ENCODE measurements at regions not wholly inside any gene's neighbourhood (a gene's known extent, or its start where the extent isn't known, plus 50 kb on each side); places are given as distances from the start of the nearest gene placed in this dataset.

- no peak for DNase-seq (ENCODE audit: low spot score)
- TF ChIP-seq CTCF (IDR thresholded peaks at IDR 0.05; ENCODE audit: extremely low read depth, missing control alignments), result no peak
These were observed 211.2 kb upstream of the CTAGE1 start for GRCh38 chr18:22628795-22629510.

DNA sequence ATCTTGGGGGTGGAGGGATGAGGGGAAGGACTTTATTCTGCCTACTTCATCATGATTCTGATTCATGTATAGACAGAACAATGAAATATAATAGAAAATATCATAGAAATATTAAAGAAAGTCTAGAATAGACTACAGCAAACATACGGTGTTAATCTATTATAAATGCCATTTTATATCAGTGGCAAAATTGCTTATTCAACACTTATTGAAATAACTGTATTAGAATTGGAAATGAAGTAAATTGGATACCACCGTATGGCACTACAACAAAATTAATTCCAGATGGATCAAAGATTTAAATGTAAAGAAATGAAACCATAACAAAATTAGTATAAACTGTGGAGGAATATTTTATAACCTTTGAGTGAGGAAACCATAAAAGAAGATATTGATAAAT is 213.3 kb upstream of the CTAGE1 start:
- TF ChIP-seq CTCF (IDR thresholded peaks at IDR 0.05; ENCODE audit: extremely low read depth, missing control alignments), result no peak
- DNase-seq (ENCODE audit: low spot score), result no peak

DNA sequence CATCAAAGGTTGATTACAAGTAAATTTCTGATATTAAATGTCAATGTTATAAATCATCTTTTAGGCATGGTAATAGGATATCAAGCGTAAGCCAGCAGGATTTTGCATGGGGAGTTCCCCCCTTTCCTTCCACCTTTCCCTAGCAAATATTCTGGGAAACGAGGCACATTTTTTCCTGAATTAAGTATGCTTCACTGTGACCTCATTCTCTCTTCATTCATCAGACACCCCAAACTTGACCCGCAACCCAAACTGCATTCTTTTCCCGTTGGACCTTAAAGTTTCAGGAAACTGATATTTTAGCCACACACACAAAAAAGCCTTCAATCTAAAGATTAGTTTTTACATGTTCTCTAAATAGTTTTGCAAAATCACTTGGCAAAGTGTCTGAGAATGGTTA is 214.5 kb upstream of the CTAGE1 start:
- DNase-seq (ENCODE audit: low spot score), result no peak
- TF ChIP-seq CTCF (IDR thresholded peaks at IDR 0.05; ENCODE audit: extremely low read depth, missing control alignments), result no peak

DNA sequence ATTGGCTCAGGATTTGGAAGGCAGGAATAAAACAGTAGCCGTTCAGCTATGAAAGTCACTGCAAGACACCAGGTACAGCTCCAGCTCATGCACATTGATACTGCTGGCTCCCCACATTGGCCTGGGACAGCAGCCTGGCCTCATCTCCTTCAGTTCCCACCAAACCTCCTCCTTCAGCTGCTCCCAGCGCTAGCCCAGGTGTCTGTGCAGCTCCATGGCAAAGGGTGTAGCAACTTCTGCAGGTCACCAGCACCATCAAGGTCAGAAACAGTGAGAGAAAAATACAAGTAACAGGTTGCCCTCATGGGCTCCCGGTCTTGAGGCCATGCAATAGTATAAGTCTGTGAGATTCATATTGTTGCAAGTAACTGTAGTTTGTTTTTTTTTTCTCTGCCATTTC is 216.7 kb upstream of the CTAGE1 start:
- TF ChIP-seq CTCF (IDR thresholded peaks at IDR 0.05; ENCODE audit: extremely low read depth, missing control alignments), result no peak
- no peak for DNase-seq (ENCODE audit: low spot score)

DNA sequence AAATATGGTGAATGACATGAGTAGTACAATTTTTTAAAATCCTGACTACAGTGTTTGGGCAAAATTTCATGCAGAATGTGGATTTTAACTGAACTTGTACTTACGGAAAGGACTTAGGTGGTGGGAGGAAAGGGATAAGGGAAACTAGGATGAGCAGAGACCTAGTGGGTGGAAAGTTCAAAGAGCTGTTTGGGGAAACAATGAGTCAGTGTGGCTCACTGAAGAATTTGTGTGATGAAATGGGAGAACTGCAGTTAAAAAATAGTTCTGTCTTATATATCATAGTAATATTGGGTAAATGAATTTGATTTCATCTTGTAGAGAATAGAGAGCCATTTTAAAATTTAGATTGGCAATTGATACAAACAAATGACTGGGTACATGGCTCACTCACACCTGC is 220.1 kb upstream of the CTAGE1 start:
- TF ChIP-seq CTCF (IDR thresholded peaks at IDR 0.05; ENCODE audit: extremely low read depth, missing control alignments), result no peak
- no peak for DNase-seq (ENCODE audit: low spot score)

- DNase-seq (ENCODE audit: low spot score), result no peak
- TF ChIP-seq CTCF (IDR thresholded peaks at IDR 0.05; ENCODE audit: extremely low read depth, missing control alignments), result no peak
These were observed 221.3 kb upstream of the CTAGE1 start for GRCh38 chr18:22639026-22639463.

DNA sequence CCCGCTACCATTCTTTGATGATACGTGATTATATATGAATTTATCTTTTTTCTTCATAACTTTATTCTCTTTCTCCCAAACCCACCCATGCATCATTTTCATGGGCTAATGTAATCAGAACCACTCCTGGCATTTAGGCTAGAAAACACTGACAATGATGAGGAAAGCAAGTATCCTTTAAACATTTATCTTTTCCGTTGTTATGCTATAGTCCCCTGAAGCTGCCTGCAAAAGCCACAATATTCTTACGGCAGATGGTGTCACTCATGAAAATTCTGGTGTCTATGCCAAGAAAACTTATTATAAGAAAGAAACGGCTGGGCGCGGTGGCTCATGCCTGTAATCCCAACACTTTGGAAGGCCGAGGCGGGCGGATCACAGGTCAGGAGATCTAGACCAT is 221.8 kb upstream of the CTAGE1 start:
- no peak for DNase-seq (ENCODE audit: low spot score)
- no peak for TF ChIP-seq CTCF (IDR thresholded peaks at IDR 0.05; ENCODE audit: extremely low read depth, missing control alignments)

Data from GM20000 (cell line).